HCEC 1CT (cell line): ENCODE measurements at regions not wholly inside any gene's neighbourhood (a gene's known extent, or its start where the extent isn't known, plus 50 kb on each side); places are given as distances from the start of the nearest gene placed in this dataset.

Source experiments
- DNase-seq: peaks from one replicate; pipeline ENCODE4 v3.0.0-alpha.2; 2017

GRCh38 chr1:58919226-58919958 lies 135.5 kb upstream of the JUN start:
- no peak for DNase-seq

GRCh38 chr1:58919959-58920321 lies 136.1 kb upstream of the JUN start:
- DNase-seq: no peak

GRCh38 chr1:58921342-58921741 lies 137.5 kb upstream of the JUN start:
- no peak for DNase-seq

GRCh38 chr1:58921751-58922150 lies 137.9 kb upstream of the JUN start:
- DNase-seq: no peak

- DNase-seq: no peak
Observed at GRCh38 chr1:58922302-58923089, 138.6 kb upstream of the JUN start.

- DNase-seq: no peak
Observed at GRCh38 chr1:58923090-58923470, 139.2 kb upstream of the JUN start.

- no peak for DNase-seq
Observed at GRCh38 chr1:58924016-58924565, 140.2 kb upstream of the JUN start.

- DNase-seq: no peak
Observed at GRCh38 chr1:58924821-58925220, 141.0 kb upstream of the JUN start.

- DNase-seq: no peak
Observed at GRCh38 chr1:58925247-58925646, 141.4 kb upstream of the JUN start.

- DNase-seq: no peak
Observed at GRCh38 chr1:58926152-58926551, 142.3 kb upstream of the JUN start.

- DNase-seq: no peak
Observed at GRCh38 chr1:58927041-58927721, 143.3 kb upstream of the JUN start.

- DNase-seq: no peak
Observed at GRCh38 chr1:58927722-58928085, 143.9 kb upstream of the JUN start.

- DNase-seq: no peak
Observed at GRCh38 chr1:58928514-58928913, 144.7 kb upstream of the JUN start.

- DNase-seq: no peak
Observed at GRCh38 chr1:58929671-58930325, 146.0 kb upstream of the JUN start.

GRCh38 chr1:58931024-58931423 lies 147.2 kb upstream of the JUN start:
- DNase-seq: no peak

GRCh38 chr1:58931756-58932155 lies 147.9 kb upstream of the JUN start:
- no peak for DNase-seq

GRCh38 chr1:58932859-58933598 lies 149.2 kb upstream of the JUN start:
- DNase-seq: peak; percentile 84

GRCh38 chr1:58933599-58933926 lies 149.7 kb upstream of the JUN start:
- peak; percentile 12 for DNase-seq

- no peak for DNase-seq
Observed at GRCh38 chr1:58934706-58935105, 150.9 kb upstream of the JUN start.

- DNase-seq: no peak
Observed at GRCh38 chr1:58936973-58937372, 153.1 kb upstream of the JUN start.

GRCh38 chr1:58939146-58939545 lies 155.3 kb upstream of the JUN start:
- no peak for DNase-seq

- no peak for DNase-seq
Observed at GRCh38 chr1:58939666-58940370, 156.0 kb upstream of the JUN start.
